ENCODE measurements at regions not wholly inside any gene's neighbourhood (a gene's known extent, or its start where the extent isn't known, plus 50 kb on each side); places are given as distances from the start of the nearest gene placed in this dataset.
"Not testable (repeated sequence)": the region's sequence is repeated elsewhere in the genome, so short reads cannot be mapped to it uniquely, and the experiment has no call there.

- no peak for TF ChIP-seq CTCF (IDR thresholded peaks at IDR 0.05; ENCODE audit: low read depth, low read length)
Observed at GRCh38 chrX:84735025-84735424, 232.8 kb upstream of the HDX start.

GRCh38 chrX:84737471-84737871 is 235.2 kb upstream of the HDX start:
- H3K4me3 ChIP-seq (replicated peaks in 1 of 2; ENCODE audit: low read depth in 2 of 2, low read length in 2 of 2) = no peak overlapping the region
- DNase-seq (ENCODE audit: low read depth in 2 of 2) = peak in 1 of 2 donors; percentile 7
- TF ChIP-seq CTCF (IDR thresholded peaks at IDR 0.05; ENCODE audit: low read depth, low read length) = no peak

More at GRCh38 chrX:84735025-84735424, 232.8 kb upstream of the HDX start:
- DNase-seq (ENCODE audit: low read depth in 2 of 2) = no peak
- no peak overlapping the region for H3K4me3 ChIP-seq (replicated peaks in 1 of 2; ENCODE audit: low read depth in 2 of 2, low read length in 2 of 2)

GRCh38 chrX:84747516-84747915 is 245.3 kb upstream of the HDX start:
- TF ChIP-seq CTCF (IDR thresholded peaks at IDR 0.05; ENCODE audit: low read depth, low read length) = no peak
- DNase-seq (ENCODE audit: low read depth in 2 of 2) = no peak
- no peak overlapping the region for H3K4me3 ChIP-seq (replicated peaks in 1 of 2; ENCODE audit: low read depth in 2 of 2, low read length in 2 of 2)

- no peak overlapping the region for H3K4me3 ChIP-seq (replicated peaks in 1 of 2; ENCODE audit: low read depth in 2 of 2, low read length in 2 of 2)
- DNase-seq (ENCODE audit: low read depth in 2 of 2) = no peak
- TF ChIP-seq CTCF (IDR thresholded peaks at IDR 0.05; ENCODE audit: low read depth, low read length) = no peak
Observed at GRCh38 chrX:84748965-84749656, 246.9 kb upstream of the HDX start.

- DNase-seq (ENCODE audit: low read depth in 2 of 2) = no peak
- no peak for TF ChIP-seq CTCF (IDR thresholded peaks at IDR 0.05; ENCODE audit: low read depth, low read length)
- no peak overlapping the region for H3K4me3 ChIP-seq (replicated peaks in 1 of 2; ENCODE audit: low read depth in 2 of 2, low read length in 2 of 2)
Observed at GRCh38 chrX:84760560-84760959, 243.1 kb upstream of the APOOL start.

GRCh38 chrX:84796321-84796720 is 207.4 kb upstream of the APOOL start:
- DNase-seq (ENCODE audit: low read depth in 2 of 2) = no peak
- no peak for TF ChIP-seq CTCF (IDR thresholded peaks at IDR 0.05; ENCODE audit: low read depth, low read length)
- no peak overlapping the region for H3K4me3 ChIP-seq (replicated peaks in 1 of 2; ENCODE audit: low read depth in 2 of 2, low read length in 2 of 2)

GRCh38 chrX:84830836-84831235 is 172.8 kb upstream of the APOOL start:
- TF ChIP-seq CTCF (IDR thresholded peaks at IDR 0.05; ENCODE audit: low read depth, low read length) = no peak
- no peak overlapping the region for H3K4me3 ChIP-seq (replicated peaks in 1 of 2; ENCODE audit: low read depth in 2 of 2, low read length in 2 of 2)
- DNase-seq (ENCODE audit: low read depth in 2 of 2) = no peak

GRCh38 chrX:84846541-84846940 is 157.1 kb upstream of the APOOL start:
- not testable (repeated sequence) for DNase-seq (ENCODE audit: low read depth in 2 of 2)

GRCh38 chrX:84851183-84851582 is 152.5 kb upstream of the APOOL start:
- DNase-seq (ENCODE audit: low read depth in 2 of 2); H3K4me3 ChIP-seq (replicated peaks in 1 of 2; ENCODE audit: low read depth in 2 of 2, low read length in 2 of 2): not testable (repeated sequence)

More at GRCh38 chrX:84846541-84846940, 157.1 kb upstream of the APOOL start:
- H3K4me3 ChIP-seq (replicated peaks in 1 of 2; ENCODE audit: low read depth in 2 of 2, low read length in 2 of 2) = not testable (repeated sequence)

- H3K4me3 ChIP-seq (replicated peaks in 1 of 2; ENCODE audit: low read depth in 2 of 2, low read length in 2 of 2) = not testable (repeated sequence)
Observed at GRCh38 chrX:84856791-84857190, 146.9 kb upstream of the APOOL start.

More at GRCh38 chrX:84856791-84857190, 146.9 kb upstream of the APOOL start:
- not testable (repeated sequence) for DNase-seq (ENCODE audit: low read depth in 2 of 2)

All from cardiac fibroblast (primary cell).